ENCODE measurements at regions not wholly inside any gene's neighbourhood (a gene's known extent, or its start where the extent isn't known, plus 50 kb on each side); places are given as distances from the start of the nearest gene placed in this dataset.

- TF ChIP-seq RAD21 (IDR thresholded peaks at IDR 0.05; ENCODE audit: low read length) (no peak), ELK1 (IDR thresholded peaks at IDR 0.05; ENCODE audit: borderline replicate concordance, low read depth, low read length) (no peak), CEBPB (IDR thresholded peaks at IDR 0.05; ENCODE audit: low read depth, low read length) (no peak), POLR2A (IDR thresholded peaks at IDR 0.05; ENCODE audit: low read depth, low read length) (no peak), CTCF (conservative IDR thresholded peaks at IDR 0.05; ENCODE audit: low read depth, low read length) (no peak), USF2 (IDR thresholded peaks at IDR 0.05; ENCODE audit: low read depth, low read length) (no peak), MAFK (IDR thresholded peaks at IDR 0.05; ENCODE audit: low read depth, low read length) (no peak), SMC3 (IDR thresholded peaks at IDR 0.05; ENCODE audit: low read depth, low read length) (no peak), FOS (IDR thresholded peaks at IDR 0.05; ENCODE audit: low read depth, low read length) (no peak), RFX5 (IDR thresholded peaks at IDR 0.05; ENCODE audit: low read depth, low read length) (no peak), MXI1 (IDR thresholded peaks at IDR 0.05; ENCODE audit: borderline replicate concordance, low read depth, low read length) (no peak), NFE2L2 (IDR thresholded peaks at IDR 0.05; ENCODE audit: low read depth, low read length) (no peak)
Observed at GRCh38 chr6:18613319-18613925, 226.3 kb downstream of the RNF144B start.

Measured in IMR-90 (cell line).